Body of pancreas (tissue), 4 donors: ENCODE measurements at regions not wholly inside any gene's neighbourhood (a gene's known extent, or its start where the extent isn't known, plus 50 kb on each side); places are given as distances from the start of the nearest gene placed in this dataset.
A peak's percentile ranks its signal among the peaks of the same experiment; 100 is the strongest.

Experiments
- ATAC-seq: fragments of 150-250 bp; one replicate; pipeline ENCODE4 v1.9.1; 2016
- DNase-seq, 4 donors: peaks; one replicate each; pipeline ENCODE4 v3.0.0-alpha.2; 2019
- H3K27ac ChIP-seq, 4 donors: fragments of 200-600 bp; sonication (generic); 1 replicate in 3 of 4; 2 replicates in 1 of 4; pipeline versions ENCODE4 v1.5.1 to v1.6.1; 2016 to 2019; ENCODE audit warnings: mild to moderate bottlenecking in 1 of 4, mixed read lengths in 1 of 4, moderate library complexity in 1 of 4
- H3K27me3 ChIP-seq, 2 donors: fragments of 200-600 bp; sonication (generic); one replicate each; pipeline ENCODE4 v1.6.0; 2016; ENCODE audit warnings: mild to moderate bottlenecking in 1 of 2
- H3K36me3 ChIP-seq, 2 donors: fragments of 200-600 bp; sonication (generic); replicated peaks in 1 of 2; 2 replicates each; pipeline ENCODE4 v1.5.1; 2016; ENCODE audit warnings: low read depth in 2 of 2; ENCODE audit not compliant: insufficient read depth in 1 of 2
- H3K4me1 ChIP-seq: fragments of 200-600 bp; sonication (generic); one replicate; pipeline ENCODE4 v1.6.0; 2016
- H3K4me3 ChIP-seq, 2 donors: fragments of 200-600 bp; sonication (generic); 1 replicate in 1 of 2; 2 replicates in 1 of 2; pipeline ENCODE4 v1.5.1; 2016 to 2019
- H3K9me3 ChIP-seq, 3 donors: fragments of 200-600 bp; sonication (generic); 1 replicate in 2 of 3; 2 replicates in 1 of 3; pipeline ENCODE4 v1.5.1; 2016
- CTCF ChIP-seq, 7 experiments: fragments of 450-650 bp in 4 of 7; fragments of 200-600 bp in 3 of 7; sonication (generic) in 3 of 7; IDR thresholded peaks; one replicate each; pipeline ENCODE4 v1.5.1; 2016 to 2019; ENCODE audit warnings: antibody characterized with exemption in 7 of 7
- POLR2A ChIP-seq, 3 donors: fragments of 450-650 bp; IDR thresholded peaks; one replicate each; pipeline ENCODE4 v1.6.1; 2016; ENCODE audit warnings: antibody characterized with exemption in 3 of 3, mild to moderate bottlenecking in 2 of 3
- WGBS, 2 donors: methylation state at CpG; one replicate each; pipeline ENCODE4 v1.1.5; 2017; 5-methylcytosine and 5-hydroxymethylcytosine counted together
- intact Hi-C: fragments of 100-400 bp; cut with DNase I; formaldehyde crosslinking; loops from one replicate; pipeline ENCODE4 v1.15.1; 2023

GRCh38 chr16:63719926-63720325, 1401.9 kb downstream of the CDH11 start:
- ATAC-seq, result no peak
- H3K4me3 ChIP-seq, result no peak overlapping the region
- H3K27me3 ChIP-seq, result no peaks in the 10 kb centered on the region
- H3K27ac ChIP-seq, result no peak overlapping the region
- no peaks in the 10 kb centered on the region for H3K9me3 ChIP-seq
- TF ChIP-seq CTCF (IDR thresholded peaks at IDR 0.05), result no peak
- no peak for TF ChIP-seq POLR2A (IDR thresholded peaks at IDR 0.05)
- intact Hi-C loops, result no loop called here
- WGBS, 2 donors, result 60 to 67% methylated on average over 10 of the region's 10 CpGs
- H3K36me3 ChIP-seq, result no peaks in the 10 kb centered on the region
- H3K4me1 ChIP-seq, result no peaks in the 10 kb centered on the region
- DNase-seq, result no peak

GRCh38 chr16:63717806-63718205, 1404.1 kb downstream of the CDH11 start:
- Histone ChIP-seq H3K27ac (no peak overlapping the region), H3K4me3 (no peak overlapping the region), H3K36me3 (no peaks in the 10 kb centered on the region), H3K9me3 (no peaks in the 10 kb centered on the region), H3K27me3 (no peaks in the 10 kb centered on the region), H3K4me1 (no peaks in the 10 kb centered on the region)
- no peak for DNase-seq
- TF ChIP-seq POLR2A (IDR thresholded peaks at IDR 0.05), result no peak
- no peak for TF ChIP-seq CTCF (IDR thresholded peaks at IDR 0.05)
- intact Hi-C loops, result no loop called here
- no peak for ATAC-seq

- 71 to 73% methylated on average over 3 of the region's 3 CpGs for WGBS, 2 donors
- no peak overlapping the region for H3K27ac ChIP-seq
- DNase-seq, result no peak
- intact Hi-C loops, result no loop called here
- no peaks in the 10 kb centered on the region for H3K9me3 ChIP-seq
- H3K4me1 ChIP-seq, result no peaks in the 10 kb centered on the region
- H3K36me3 ChIP-seq, result no peaks in the 10 kb centered on the region
- TF ChIP-seq POLR2A (IDR thresholded peaks at IDR 0.05) (no peak), CTCF (IDR thresholded peaks at IDR 0.05) (no peak)
- no peaks in the 10 kb centered on the region for H3K27me3 ChIP-seq
- no peak overlapping the region for H3K4me3 ChIP-seq
- ATAC-seq, result no peak
Observed at GRCh38 chr16:63714876-63715275, 1407.0 kb downstream of the CDH11 start.

- Histone ChIP-seq H3K4me3 (no peak overlapping the region), H3K27ac (no peak overlapping the region), H3K36me3 (no peaks in the 10 kb centered on the region), H3K4me1 (no peaks in the 10 kb centered on the region), H3K9me3 (no peaks in the 10 kb centered on the region), H3K27me3 (no peaks in the 10 kb centered on the region)
- no peak for TF ChIP-seq CTCF (IDR thresholded peaks at IDR 0.05)
- no peak for DNase-seq
- 92 to 100% methylated on average over 1 of the region's 1 CpG for WGBS, 2 donors
- ATAC-seq, result no peak
- intact Hi-C loops, result no loop called here
Observed at GRCh38 chr16:63712725-63713124, 1409.1 kb downstream of the CDH11 start.

GRCh38 chr16:63703612-63704011, 1418.3 kb downstream of the CDH11 start:
- Histone ChIP-seq H3K9me3 (no peaks in the 10 kb centered on the region), H3K27me3 (no peaks in the 10 kb centered on the region), H3K4me1 (peaks cover 15% of the 10 kb centered on the region), H3K4me3 (no peak overlapping the region), H3K27ac (no peak overlapping the region), H3K36me3 (no peaks in the 10 kb centered on the region)
- no peak for TF ChIP-seq CTCF (IDR thresholded peaks at IDR 0.05)
- no peak for TF ChIP-seq POLR2A (IDR thresholded peaks at IDR 0.05)
- WGBS, 2 donors, result 55 to 66% methylated on average over 8 to 13 of the region's 13 CpGs
- intact Hi-C loops, result no loop called here
- DNase-seq (no peak), ATAC-seq (peak; percentile 12)
